Left lung (tissue), 4 donors: ENCODE measurements at regions not wholly inside any gene's neighbourhood (a gene's known extent, or its start where the extent isn't known, plus 50 kb on each side); places are given as distances from the start of the nearest gene placed in this dataset.

ENCODE experiments used
- ATAC-seq: fragments of 200-7000 bp; cut with Tn5 transposase; one replicate; pipeline ENCODE4 v1.9.1; 2020; ENCODE audit warnings: moderate library complexity
- DNase-seq, 4 donors: peaks; one replicate each; pipeline ENCODE4 v3.0.0-alpha.2; 2013 to 2020
- H3K27ac ChIP-seq, 2 donors: fragments of 200-600 bp; sonication (generic) in 1 of 2; one replicate each; pipeline versions ENCODE4 v1.5.0 to v1.8.0; 2020 to 2021
- H3K27me3 ChIP-seq, 2 donors: fragments of 200-600 bp; sonication (generic) in 1 of 2; one replicate each; pipeline versions ENCODE4 v1.5.0 to v1.8.0; 2020 to 2021
- H3K36me3 ChIP-seq, 2 donors: fragments of 200-600 bp; sonication (generic) in 1 of 2; one replicate each; pipeline versions ENCODE4 v1.5.0 to v1.8.0; 2020 to 2021
- H3K4me1 ChIP-seq, 2 donors: fragments of 200-600 bp; one replicate each; pipeline ENCODE4 v1.8.0; 2021
- H3K4me3 ChIP-seq, 2 donors: fragments of 200-600 bp; sonication (generic) in 1 of 2; one replicate each; pipeline versions ENCODE4 v1.5.0 to v1.8.0; 2020 to 2021; ENCODE audit warnings: mild to moderate bottlenecking in 1 of 2
- H3K9me3 ChIP-seq, 2 donors: fragments of 200-600 bp; sonication (generic) in 1 of 2; one replicate each; pipeline versions ENCODE4 v1.5.0 to v1.8.0; 2020 to 2021
- CTCF ChIP-seq, 2 donors: fragments of 200-600 bp; sonication (generic) in 1 of 2; IDR thresholded peaks; one replicate each; pipeline versions ENCODE4 v1.5.0 to v1.8.0; 2021; ENCODE audit warnings: antibody characterized with exemption in 2 of 2
- intact Hi-C, 2 donors: fragments of 100-400 bp; cut with DNase I; formaldehyde crosslinking; loops; one replicate each; pipeline versions ENCODE4 v1.11.2 to v1.14.2; 2022
- donor health status: DM: no; HTN: yes; CAD: no.
- donor health status: DM: no; HTN: no; CAD: no.

GRCh38 chr20:53662595-53662994 is 69.0 kb upstream of the ZNF217 start:
- Histone ChIP-seq H3K4me3 (no peak overlapping the region), H3K27me3 (no peaks in the 10 kb centered on the region), H3K4me1 (peaks cover 4 to 35% of the 10 kb centered on the region in 2 donors), H3K36me3 (no peaks in the 10 kb centered on the region), H3K9me3 (no peaks in the 10 kb centered on the region), H3K27ac (no peak overlapping the region)
- DNase-seq (no peak), ATAC-seq (no peak)
- TF ChIP-seq CTCF (IDR thresholded peaks at IDR 0.05), result no peak
- intact Hi-C loops, result no loop called here

- no peaks in the 10 kb centered on the region for H3K36me3 ChIP-seq
- no peaks in the 10 kb centered on the region for H3K27me3 ChIP-seq
- H3K4me1 ChIP-seq, result peaks cover 17 to 51% of the 10 kb centered on the region in 2 donors
- intact Hi-C loops, result no loop called here
- H3K27ac ChIP-seq, result peak overlapping the region; percentile 63 to 74
- no peaks in the 10 kb centered on the region for H3K9me3 ChIP-seq
- TF ChIP-seq CTCF (IDR thresholded peaks at IDR 0.05), result no peak
- ATAC-seq (no peak), DNase-seq (peak in 1 of 4 donors; percentile 62)
- H3K4me3 ChIP-seq, result no peak overlapping the region
Observed at GRCh38 chr20:53660947-53661381, 67.3 kb upstream of the ZNF217 start.

GRCh38 chr20:53660078-53660909 is 66.7 kb upstream of the ZNF217 start:
- intact Hi-C loops, result no loop called here
- H3K9me3 ChIP-seq, result no peaks in the 10 kb centered on the region
- no peaks in the 10 kb centered on the region for H3K27me3 ChIP-seq
- no peak for TF ChIP-seq CTCF (IDR thresholded peaks at IDR 0.05)
- H3K36me3 ChIP-seq, result no peaks in the 10 kb centered on the region
- peak overlapping the region; percentile 23 to 28 for H3K4me3 ChIP-seq
- DNase-seq, result peak; percentile 41 to 88 (median 82)
- H3K4me1 ChIP-seq, result peaks cover 17 to 54% of the 10 kb centered on the region in 2 donors
- H3K27ac ChIP-seq, result peak overlapping the region; percentile 63 to 74
- ATAC-seq, result peak; percentile 20

GRCh38 chr20:53658973-53659372 is 65.3 kb upstream of the ZNF217 start:
- H3K36me3 ChIP-seq, result no peaks in the 10 kb centered on the region
- no peak overlapping the region for H3K4me3 ChIP-seq
- ATAC-seq (no peak), DNase-seq (no peak)
- no peaks in the 10 kb centered on the region for H3K27me3 ChIP-seq
- intact Hi-C loops, result no loop called here
- no peak overlapping the region for H3K27ac ChIP-seq
- TF ChIP-seq CTCF (IDR thresholded peaks at IDR 0.05), result no peak
- no peaks in the 10 kb centered on the region for H3K9me3 ChIP-seq
- H3K4me1 ChIP-seq, result peaks cover 20 to 63% of the 10 kb centered on the region in 2 donors

GRCh38 chr20:53658322-53658721 is 64.7 kb upstream of the ZNF217 start:
- no peaks in the 10 kb centered on the region for H3K27me3 ChIP-seq
- H3K27ac ChIP-seq, result no peak overlapping the region
- peaks cover 22 to 70% of the 10 kb centered on the region in 2 donors for H3K4me1 ChIP-seq
- DNase-seq, result no peak
- intact Hi-C loops, result no loop called here
- H3K36me3 ChIP-seq, result no peaks in the 10 kb centered on the region
- no peak for ATAC-seq
- no peak overlapping the region for H3K4me3 ChIP-seq
- H3K9me3 ChIP-seq, result no peaks in the 10 kb centered on the region
- TF ChIP-seq CTCF (IDR thresholded peaks at IDR 0.05), result no peak
